Pancreas (tissue), 10 donors: ENCODE measurements at regions not wholly inside any gene's neighbourhood (a gene's known extent, or its start where the extent isn't known, plus 50 kb on each side); places are given as distances from the start of the nearest gene placed in this dataset.
A peak's percentile ranks its signal among the peaks of the same experiment; 100 is the strongest.

Source experiments
- ATAC-seq, 4 donors: fragments of 200-7000 bp; cut with Tn5 transposase; one replicate each; pipeline versions ENCODE4 v1.8.0 to v1.9.1; 2020; ENCODE audit warnings: mild to moderate bottlenecking in 4 of 4, moderate library complexity in 4 of 4
- DNase-seq, 6 donors: peaks; one replicate each; pipeline ENCODE4 v3.0.0-alpha.2; 2020
- FAIRE-seq: peaks from 2 replicates; lab custom pipeline; 2012; peaks lifted over from hg19 to GRCh38; lab: Jason Lieb, UNC
- H3K27ac ChIP-seq, 4 donors: fragments of 200-600 bp; sonication (generic); 1 replicate in 3 of 4; 2 replicates in 1 of 4; pipeline versions ENCODE4 v1.5.0 to v1.8.0; 2020
- H3K27me3 ChIP-seq, 4 donors: fragments of 200-600 bp; one replicate each; pipeline ENCODE4 v1.8.0; 2021
- H3K36me3 ChIP-seq, 3 donors: fragments of 200-600 bp; sonication (generic) in 1 of 3; one replicate each; pipeline versions ENCODE4 v1.5.0 to v1.8.0; 2020 to 2021
- H3K4me1 ChIP-seq, 3 donors: fragments of 200-600 bp; one replicate each; pipeline ENCODE4 v1.8.0; 2021
- H3K4me3 ChIP-seq, 4 donors: fragments of 200-600 bp; sonication (generic) in 2 of 4; one replicate each; pipeline versions ENCODE4 v1.5.0 to v1.8.0; 2020 to 2021
- H3K9me3 ChIP-seq, 4 donors: fragments of 200-600 bp; one replicate each; pipeline ENCODE4 v1.8.0; 2021
- WGBS, 2 donors: extraction: QIAGEN DNeasy Blood & Tissue Kit; methylation state at CpG; one replicate each; pipeline ENCODE4 v1.1.7; 2013; 5-methylcytosine and 5-hydroxymethylcytosine counted together
- intact Hi-C, 3 donors: fragments of 100-400 bp; cut with DNase I; formaldehyde crosslinking; loops; one replicate each; pipeline versions ENCODE4 v1.11.1 to v1.14.2; 2022
- TF ChIP-seq, protein P1 (sequence below), 4 donors: fragments of 200-600 bp; sonication (generic) in 3 of 4; IDR thresholded peaks; one replicate each; pipeline versions ENCODE4 v1.5.0 to v1.8.0; 2021; ENCODE audit warnings: antibody characterized with exemption in 4 of 4
- donor health status: healthy with polysubstance abuse.
- donor health status: DM: no; HTN: no; CAD: no; lungs with moderate emphysema.
- donor health status: DM: no; HTN: no; CAD: no.
- donor health status: control.
- donor health status: control.
- donor health status: Bipolar disorder and iron deficiency.
- donor health status: DM: yes; HTN: yes; CAD: no.
- donor health status: DM: no; HTN: no; CAD: no.
- donor health status: DM: no; HTN: no; CAD: no.
- donor health status: DM: yes; HTN: yes; CAD: no.

DNA sequence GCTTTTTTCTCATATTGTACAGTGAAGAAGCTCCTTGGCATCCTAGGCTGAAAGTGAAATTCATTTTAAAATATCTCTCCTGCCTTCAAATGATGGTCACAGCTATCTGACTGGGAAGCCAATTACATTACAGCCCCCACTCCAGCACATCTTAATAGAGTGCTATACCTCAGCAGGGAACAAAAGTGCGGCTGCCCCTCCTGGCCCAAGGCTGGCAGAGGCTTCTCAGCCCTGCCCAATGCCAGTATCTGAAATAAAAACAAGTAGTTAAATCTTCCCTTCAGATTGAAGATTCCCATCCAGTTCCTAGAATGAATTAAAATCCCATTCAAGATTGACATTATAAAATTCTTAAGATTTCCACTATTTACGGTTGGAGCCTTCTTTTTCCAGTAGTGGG lies 54.9 kb upstream of the GNG2 start:
- DNase-seq, result no peak
- no peaks in the 10 kb centered on the region for H3K36me3 ChIP-seq
- no peak for ATAC-seq
- WGBS, 2 donors, result 52 to 62% methylated on average over 2 of the region's 2 CpGs
- no peaks in the 10 kb centered on the region for H3K9me3 ChIP-seq
- H3K4me1 ChIP-seq, result no peaks in the 10 kb centered on the region
- H3K4me3 ChIP-seq, result no peak overlapping the region
- intact Hi-C loops, result no loop called here
- no peaks in the 10 kb centered on the region for H3K27me3 ChIP-seq
- TF ChIP-seq, protein P1, sequence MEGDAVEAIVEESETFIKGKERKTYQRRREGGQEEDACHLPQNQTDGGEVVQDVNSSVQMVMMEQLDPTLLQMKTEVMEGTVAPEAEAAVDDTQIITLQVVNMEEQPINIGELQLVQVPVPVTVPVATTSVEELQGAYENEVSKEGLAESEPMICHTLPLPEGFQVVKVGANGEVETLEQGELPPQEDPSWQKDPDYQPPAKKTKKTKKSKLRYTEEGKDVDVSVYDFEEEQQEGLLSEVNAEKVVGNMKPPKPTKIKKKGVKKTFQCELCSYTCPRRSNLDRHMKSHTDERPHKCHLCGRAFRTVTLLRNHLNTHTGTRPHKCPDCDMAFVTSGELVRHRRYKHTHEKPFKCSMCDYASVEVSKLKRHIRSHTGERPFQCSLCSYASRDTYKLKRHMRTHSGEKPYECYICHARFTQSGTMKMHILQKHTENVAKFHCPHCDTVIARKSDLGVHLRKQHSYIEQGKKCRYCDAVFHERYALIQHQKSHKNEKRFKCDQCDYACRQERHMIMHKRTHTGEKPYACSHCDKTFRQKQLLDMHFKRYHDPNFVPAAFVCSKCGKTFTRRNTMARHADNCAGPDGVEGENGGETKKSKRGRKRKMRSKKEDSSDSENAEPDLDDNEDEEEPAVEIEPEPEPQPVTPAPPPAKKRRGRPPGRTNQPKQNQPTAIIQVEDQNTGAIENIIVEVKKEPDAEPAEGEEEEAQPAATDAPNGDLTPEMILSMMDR (IDR thresholded peaks at IDR 0.05), result no peak
- H3K27ac ChIP-seq, result no peak overlapping the region
- FAIRE-seq, result no peak

DNA sequence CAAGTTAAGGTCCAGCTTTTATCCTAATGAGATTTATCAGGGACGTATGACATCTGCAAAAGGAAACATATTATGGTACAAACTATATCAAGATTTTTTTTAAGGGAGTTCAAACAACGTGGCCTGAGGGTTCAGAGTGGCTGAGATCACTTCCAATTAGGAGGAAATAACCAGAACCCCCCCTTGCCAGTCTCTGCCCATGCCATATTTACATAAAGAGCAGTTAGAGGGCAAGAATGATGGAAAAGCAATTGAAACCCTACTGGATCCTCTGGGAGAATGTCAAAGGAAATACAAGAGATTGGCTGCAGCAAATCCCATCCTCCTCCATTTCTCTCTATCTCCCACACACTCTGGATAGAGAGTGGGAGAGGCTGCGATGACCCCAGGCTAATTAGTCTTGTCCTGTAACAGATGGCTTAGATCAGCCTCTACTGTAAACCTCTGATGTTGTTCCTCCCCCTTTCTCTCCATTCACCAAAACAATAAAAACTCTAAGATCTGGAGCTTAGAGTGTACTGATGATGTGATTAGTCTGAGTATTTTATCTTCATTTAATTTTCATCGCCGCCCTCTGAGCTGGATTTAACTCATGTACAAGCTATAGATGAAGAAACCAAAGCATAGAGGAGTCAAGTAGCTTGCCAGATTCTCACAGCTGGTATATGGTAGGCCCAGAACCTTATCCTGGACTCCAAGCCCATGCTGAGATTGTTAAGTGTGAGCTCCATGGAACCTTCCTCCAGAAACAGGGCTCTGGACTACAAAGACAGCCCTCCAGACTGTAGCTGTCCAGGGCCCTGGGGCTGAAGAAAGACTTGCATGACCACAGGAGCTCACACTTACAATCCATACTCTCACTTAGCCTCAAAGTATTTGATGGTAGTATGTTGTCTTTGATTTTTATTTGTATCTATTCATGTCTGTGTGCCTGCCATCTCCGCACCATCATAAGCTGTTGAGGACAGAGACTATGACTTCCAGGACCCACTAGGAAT lies 54.1 kb upstream of the GNG2 start:
- Histone ChIP-seq H3K36me3 (no peaks in the 10 kb centered on the region), H3K4me1 (no peaks in the 10 kb centered on the region), H3K9me3 (no peaks in the 10 kb centered on the region), H3K4me3 (no peak overlapping the region), H3K27ac (no peak overlapping the region), H3K27me3 (no peaks in the 10 kb centered on the region)
- TF ChIP-seq, protein P1 (IDR thresholded peaks at IDR 0.05), result no peak
- WGBS, 2 donors, result 70 to 71% methylated on average over 6 of the region's 6 CpGs
- no peak for ATAC-seq
- no peak for DNase-seq
- FAIRE-seq, result no peak
- intact Hi-C loops, result no loop called here

DNA sequence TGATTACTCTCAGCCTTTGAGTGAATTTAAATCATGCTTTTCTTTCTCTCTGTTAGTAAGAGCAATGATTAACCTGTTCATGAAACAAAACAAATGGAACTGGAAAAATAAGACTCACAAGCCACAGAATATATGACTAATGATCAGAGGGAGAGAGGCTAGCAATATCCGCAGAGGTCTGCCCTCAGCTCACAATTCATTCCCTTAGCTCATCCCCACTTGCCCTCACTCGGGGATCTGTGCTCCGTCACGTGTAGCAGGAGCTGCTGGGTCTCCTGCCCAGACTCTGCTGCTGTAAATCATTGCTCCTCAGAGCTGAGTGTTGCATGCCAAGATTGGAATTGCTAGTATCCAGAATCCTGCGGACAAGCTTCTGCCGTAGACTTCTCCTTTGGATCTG lies 53.1 kb upstream of the GNG2 start:
- TF ChIP-seq, protein P1 (IDR thresholded peaks at IDR 0.05), result no peak
- DNase-seq (no peak), FAIRE-seq (no peak), ATAC-seq (peak in 1 of 4 donors; percentile 24)
- no peak overlapping the region for H3K27ac ChIP-seq
- H3K36me3 ChIP-seq, result no peaks in the 10 kb centered on the region
- no peak overlapping the region for H3K4me3 ChIP-seq
- intact Hi-C loops, result no loop called here
- no peaks in the 10 kb centered on the region for H3K4me1 ChIP-seq
- no peaks in the 10 kb centered on the region for H3K9me3 ChIP-seq
- 48 to 52% methylated on average over 6 of the region's 6 CpGs for WGBS, 2 donors
- H3K27me3 ChIP-seq, result no peaks in the 10 kb centered on the region
